Inflammatory macrophage treated with lipopolysaccharide for 4 hours (primary cell): ENCODE measurements at regions not wholly inside any gene's neighbourhood (a gene's known extent, or its start where the extent isn't known, plus 50 kb on each side); places are given as distances from the start of the nearest gene placed in this dataset.
"Not testable (repeated sequence)": the region's sequence is repeated elsewhere in the genome, so short reads cannot be mapped to it uniquely, and the experiment has no call there.

ENCODE experiments used
- DNase-seq: peaks from one replicate; pipeline ENCODE4 v3.0.0-alpha.2; 2020

DNA sequence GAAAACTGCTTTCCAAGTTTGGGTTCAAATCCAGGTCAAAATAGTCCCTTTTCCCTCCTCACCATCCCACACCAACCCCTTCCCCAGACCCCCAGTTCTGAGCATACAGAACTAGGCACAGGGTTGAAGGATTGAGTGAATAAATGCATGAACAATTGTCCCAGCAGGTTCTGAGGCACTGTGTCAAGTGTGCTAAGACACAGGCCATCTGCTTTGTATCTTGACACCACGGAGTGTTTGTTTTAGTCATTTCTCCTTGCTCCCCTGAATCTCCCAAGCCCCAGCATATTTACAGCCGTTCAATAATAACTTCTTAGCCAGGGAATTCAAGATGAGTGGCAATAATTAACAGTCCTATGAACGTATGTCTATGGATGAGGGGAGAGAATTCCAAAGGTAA, 102.8 kb upstream of the JARID2 start:
- DNase-seq, result no peak

DNA sequence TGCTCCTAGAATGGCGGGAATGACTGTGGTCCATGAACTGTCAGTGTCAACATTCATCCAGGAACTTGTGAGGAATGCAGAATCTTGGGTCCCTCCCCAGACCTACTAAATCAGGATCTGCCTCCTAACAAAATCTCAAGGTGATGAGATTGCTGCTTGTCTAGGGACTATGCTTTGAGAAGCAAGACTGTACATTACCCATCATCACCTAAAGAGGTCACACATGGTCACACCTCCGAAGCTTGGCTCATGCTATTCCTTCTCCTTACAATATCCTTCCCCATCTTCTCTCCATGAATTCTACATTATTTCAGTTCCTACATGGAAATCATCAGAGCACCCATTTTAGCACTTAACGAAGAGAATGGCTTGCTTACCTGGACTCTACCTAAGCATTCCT, 102.3 kb upstream of the JARID2 start:
- no peak for DNase-seq

DNA sequence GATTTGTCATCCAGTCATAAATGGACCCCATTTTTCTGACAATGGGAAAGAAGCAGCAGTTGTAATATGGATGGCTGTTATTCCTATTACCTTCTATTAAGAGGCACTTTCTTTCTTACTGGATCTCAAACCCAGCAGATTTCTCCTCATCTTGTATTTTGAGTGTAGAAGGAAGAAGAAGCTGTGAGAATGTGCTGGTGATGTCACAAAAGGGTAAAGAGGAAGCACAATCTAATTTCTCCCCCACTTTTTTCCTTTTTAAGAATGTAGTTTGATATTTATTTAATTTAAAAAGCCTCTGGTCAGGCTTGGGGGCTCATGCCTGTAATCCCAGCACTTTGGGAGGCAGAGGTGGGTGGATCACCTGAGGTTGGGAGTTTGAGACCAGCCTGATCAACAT, 100.0 kb upstream of the JARID2 start:
- peak; percentile 22 for DNase-seq

DNA sequence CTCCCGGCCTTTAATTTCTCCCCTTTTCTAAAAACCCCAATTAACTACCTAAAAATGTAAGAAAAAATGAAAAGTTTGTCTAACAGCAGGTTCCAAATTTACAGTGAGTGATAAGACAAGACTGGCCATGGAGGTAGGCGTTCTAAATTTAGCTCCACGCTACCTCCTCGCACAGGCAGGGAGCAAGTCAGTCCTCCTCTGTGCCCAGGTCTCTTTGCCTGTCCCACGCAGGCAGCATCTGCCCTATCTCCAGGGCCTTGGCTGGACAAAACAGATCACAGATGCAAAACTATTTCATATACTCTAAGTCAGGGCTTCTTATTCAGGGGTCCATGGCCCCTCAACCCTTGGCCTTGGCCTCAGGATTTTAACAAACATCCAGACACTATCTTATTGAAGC, 98.0 kb upstream of the JARID2 start:
- DNase-seq, result no peak

DNA sequence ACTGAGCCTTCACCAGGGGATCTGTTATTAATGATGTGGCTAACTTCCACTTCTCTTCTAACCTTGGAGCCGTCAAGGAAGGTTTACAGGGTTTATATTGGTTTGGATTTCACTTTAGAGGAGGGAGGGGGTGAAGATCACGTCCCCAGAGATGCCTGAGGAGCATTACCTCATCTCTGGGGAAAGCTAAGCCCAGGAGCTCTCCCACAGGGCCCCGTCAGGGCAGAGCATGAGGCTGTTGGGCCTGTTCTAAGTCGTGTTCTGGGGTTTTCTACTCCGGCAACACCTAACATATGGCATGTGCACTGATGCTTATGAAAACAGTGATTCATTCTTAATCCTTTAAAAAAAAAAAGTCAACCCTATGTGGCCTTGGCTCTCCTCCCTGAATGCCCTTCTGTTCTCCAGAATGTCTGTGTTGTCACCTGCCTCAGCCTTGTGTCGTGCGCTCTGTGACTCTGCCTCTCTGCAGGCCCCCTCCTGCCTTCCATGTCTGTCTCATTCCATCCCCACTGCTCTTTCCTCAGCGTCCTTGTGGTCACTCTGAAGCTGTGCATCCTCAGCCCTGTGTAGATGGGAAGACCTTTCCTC, 97.4 kb upstream of the JARID2 start:
- no peak for DNase-seq

DNA sequence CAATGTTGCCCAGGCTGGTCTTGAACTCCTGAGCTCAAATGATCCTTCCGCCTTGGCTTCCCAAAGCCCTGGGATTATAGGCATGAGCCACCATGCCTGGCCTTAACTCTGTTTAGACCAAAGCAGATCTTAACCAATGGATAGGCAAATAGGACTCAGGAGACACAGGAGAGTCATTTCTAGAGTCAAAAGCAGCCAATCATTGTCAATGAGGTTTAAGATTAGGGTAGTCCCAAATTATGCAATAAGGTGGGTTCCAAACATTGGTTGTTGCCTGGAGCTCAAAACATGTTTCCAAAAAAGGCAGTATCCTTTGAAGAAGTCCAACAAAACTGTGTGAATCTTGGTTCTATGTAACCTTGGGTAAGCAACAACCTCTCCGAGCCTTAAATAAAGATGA, 95.7 kb upstream of the JARID2 start:
- peak; percentile 49 for DNase-seq

DNA sequence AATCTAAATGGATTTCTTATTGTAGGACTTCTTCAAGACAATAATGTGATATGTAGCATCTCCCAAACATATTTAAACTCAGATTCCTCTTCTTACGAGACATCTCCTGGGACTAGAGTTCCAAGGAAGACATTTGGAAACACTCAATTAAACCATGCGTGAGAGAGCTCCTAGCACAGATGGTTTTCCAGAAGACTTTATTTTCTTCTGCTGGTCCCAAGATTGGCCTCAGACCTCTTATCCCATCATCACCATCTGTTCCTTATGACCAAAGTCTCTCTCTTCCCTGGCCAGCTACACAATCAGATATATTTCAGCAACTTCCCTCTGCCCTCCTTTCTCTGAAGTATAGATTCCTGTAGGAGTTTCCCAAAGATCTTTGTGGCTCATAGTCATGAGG, 93.2 kb upstream of the JARID2 start:
- no peak for DNase-seq

DNA sequence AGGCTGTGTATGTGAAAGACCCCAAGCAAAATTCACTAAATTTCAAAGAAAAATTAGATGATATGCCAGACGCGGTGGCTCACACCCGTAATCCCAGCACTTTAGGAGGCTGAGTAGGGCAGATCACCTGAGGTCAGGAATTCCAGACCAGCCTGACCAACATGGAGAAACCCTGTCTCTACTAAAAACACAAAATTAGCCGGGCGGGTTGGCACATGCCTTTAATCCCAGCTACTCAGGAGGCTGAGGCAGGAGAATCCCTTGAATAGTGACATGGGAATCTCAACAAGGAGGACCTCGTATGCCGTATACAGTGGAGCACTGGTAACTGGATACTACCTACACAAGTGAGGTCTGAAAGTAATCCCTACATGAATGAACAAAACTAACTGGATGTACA, 92.7 kb upstream of the JARID2 start:
- no peak for DNase-seq

DNA sequence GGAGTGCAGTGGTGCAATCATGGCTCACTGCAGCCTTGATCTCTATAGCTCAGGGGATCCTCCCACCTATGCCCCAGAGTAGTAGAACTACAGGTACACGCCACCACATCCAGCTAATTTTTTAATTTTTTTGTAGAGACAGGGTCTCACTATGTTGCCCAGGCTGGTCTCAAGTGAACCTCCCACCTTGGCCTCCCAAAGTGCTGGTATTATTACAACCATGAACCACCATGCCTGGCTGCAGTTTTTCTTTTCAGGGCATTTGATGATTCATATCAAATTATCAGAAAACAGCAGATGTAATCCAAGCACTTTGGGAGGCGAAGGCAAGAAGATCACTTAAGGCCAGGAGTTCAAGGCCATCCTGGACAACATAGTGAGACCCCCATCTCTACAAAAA, 88.4 kb upstream of the JARID2 start:
- no peak for DNase-seq

DNA sequence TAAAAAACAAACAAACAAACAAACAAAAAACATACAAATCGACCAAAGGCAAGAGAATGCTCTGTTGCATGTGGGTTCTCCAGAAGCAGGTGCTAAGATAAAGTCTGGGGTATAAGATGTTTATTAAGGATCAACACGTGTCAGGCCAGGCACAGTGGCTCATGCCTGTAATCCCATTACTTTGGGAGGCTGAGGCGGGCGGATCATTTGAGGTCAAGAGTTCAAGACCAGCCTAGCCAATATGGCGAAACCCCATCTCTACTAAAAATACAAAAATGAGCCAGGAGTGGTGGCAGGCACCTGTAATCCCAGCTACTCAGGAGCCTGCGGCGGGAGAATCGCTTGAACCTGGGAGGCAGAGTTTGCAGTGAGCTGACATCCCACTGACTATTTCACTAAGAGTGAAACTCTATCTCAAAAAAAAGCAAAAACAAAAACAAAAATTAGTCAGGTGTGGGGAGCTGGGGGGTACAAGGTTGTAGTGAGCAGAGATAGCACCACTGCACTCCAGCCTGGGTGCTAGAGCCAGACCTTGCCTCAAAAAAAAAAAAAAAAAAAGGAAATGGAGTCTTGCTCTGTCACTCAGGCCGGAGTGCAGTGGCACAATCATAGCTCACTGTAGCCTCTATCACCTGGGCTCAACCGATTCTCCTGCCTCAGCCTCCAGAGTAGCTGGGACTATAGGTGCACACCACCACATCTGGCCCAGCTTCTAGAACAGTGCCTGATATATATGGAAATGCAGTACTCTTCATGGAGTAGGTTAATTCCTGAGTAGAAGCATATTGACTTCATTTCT, 86.8 kb upstream of the JARID2 start:
- DNase-seq, result no peak

DNA sequence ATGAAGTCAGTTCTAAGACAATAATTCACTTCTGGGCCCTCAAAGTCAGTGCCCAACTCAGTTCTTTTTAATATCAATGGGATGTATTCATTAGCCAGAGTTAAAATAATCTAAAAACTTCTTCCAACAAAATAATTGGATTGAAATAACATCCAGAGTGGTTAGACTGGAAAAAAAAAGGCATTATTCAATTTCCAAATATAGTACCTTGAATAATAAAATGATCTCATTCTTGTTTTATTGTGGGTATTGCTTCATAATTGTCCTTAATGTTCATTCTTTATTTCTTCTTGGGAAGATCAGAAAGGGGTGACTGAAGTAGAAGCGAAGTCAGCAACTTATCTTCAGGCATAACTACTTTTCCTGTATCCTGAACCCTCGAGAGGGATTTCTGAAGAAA, 85.1 kb upstream of the JARID2 start:
- DNase-seq, result no peak

DNA sequence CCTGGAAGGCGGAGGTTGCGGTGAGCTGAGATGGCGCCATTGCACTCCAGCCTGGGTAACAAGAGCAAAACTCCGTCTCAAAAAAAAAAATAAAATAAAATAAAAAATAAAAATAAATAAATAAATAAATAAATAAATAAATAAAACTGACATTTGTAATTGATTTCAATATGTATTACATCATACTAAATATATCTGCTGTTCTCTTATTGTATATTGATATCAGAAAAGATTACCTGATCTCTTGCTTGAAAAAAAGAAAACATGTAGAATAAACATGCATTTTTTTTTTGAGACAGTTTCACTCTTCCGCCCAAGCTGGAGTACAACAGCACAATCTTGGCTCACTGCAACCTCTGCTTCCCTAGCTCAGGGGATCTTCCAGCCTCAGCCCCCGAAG, 81.0 kb upstream of the JARID2 start:
- DNase-seq, result not testable (repeated sequence)

DNA sequence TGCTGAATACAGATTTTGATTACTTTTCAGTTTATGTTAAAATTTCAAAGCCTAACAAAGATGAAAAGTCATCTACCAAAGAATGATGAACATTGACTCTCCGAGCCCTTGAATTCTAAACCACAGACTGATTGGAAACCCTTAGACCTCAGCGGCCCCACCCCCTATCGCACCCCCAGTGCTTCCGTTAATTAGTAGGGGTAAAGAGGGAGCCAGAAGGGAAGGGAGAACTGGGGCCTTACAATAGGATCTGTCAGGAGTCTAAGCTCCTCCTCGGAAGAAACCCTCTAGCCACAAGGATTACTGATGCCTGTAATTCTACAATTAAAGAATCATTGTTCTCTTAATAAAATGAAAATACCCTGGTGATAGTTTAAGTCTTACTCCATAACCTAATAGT, 79.7 kb upstream of the JARID2 start:
- DNase-seq, result no peak

DNA sequence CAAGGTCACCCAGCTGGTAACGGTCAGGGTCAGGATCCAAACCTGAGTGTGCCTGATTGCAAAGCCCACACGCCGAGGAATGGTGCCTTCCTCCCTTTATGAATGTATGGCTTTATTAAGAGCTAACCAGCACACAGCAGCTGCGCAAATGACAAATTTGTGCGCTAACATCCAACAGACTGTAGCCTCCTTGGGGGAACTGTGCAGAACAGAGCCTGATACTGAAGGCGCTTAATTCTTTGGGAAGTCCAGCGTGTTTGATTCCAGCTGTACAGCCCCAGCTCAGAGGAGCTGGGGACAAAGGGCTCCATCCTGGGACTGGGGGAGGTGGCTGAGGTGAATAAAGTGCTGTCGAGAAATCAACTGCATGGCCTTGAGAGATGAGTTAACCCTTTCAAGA, 75.7 kb upstream of the JARID2 start:
- DNase-seq, result no peak

DNA sequence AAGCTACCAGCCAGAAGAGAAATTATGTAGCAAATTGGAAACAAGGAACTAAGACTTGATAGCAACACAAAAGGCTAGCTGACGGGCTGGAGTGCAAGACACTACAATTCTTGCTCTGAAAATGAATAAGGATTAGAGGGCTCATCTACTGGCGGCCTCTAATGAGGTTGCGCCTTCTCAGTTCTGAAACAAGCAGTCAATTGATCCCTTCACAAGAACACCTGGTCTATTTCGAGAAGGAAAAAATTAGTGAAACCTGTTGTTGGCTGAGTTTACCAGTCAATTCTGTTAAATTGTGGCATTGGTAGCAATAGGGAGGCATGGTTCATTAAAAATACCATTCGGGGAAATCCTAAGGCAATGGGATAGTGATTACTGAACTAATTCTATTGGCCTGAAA, 74.8 kb upstream of the JARID2 start:
- DNase-seq, result no peak

DNA sequence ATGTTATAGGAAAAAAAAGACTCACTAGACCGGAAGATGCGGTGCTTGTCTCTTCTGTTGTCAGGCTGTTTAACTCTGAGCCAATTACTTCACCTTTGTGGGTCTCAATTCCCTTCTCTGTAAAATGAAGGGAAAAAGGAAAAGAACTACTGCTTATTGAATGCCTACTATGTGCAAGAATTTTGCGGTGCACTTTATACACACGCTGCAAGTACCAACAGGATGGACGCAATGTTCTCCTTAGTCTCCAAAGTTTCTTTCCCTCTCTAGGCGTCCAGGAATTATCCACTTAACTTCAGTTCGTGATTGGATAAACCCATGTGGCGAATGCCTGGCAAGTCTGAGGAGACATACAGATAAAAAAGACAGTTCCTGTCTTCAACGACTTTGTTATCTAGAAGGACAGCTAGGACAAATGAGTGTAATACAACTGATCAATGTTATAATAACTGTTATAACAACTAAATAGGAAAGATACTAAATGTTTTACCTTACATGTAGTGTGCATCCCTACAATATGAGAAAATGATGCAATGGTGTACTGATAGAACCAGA, 69.0 kb upstream of the JARID2 start:
- DNase-seq, result no peak

DNA sequence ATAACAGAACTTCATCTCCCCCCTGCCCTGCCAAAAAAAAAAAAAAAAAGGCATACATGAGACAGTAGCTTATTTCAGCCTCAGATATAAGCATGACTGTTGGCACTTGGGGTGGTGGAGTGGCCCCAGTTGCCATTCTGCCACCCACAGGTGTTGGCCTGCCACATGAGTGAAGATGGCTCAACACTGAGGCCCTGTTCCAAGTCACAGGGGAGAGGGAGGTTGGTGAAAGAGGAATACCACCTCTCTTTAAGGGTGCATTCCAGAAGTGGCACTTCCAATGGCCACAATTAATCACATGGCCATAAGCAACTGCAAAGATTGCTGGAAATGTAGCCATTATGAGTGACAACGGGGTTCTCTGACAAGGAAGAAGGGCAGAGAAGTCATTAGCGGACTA, 61.9 kb upstream of the JARID2 start:
- no peak for DNase-seq

DNA sequence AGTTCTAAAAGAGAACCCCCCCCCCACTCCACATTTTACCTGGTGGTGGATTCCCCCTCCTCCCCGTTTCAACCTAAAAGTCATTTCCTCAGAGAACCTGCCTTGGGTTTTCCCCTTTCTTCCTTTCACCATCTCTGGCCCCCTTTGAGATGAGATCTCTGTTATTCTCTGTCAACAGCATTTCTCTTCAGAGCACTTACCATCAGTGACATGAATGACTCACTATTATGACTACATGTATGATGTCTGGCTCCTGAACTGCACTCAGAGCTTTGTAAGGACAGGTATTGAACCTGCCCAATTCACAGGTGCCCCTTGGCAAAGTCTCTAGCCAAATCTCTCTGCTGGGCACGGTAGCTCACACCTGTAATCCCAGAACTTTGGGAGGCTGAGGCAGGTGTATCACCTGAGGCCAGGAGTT, 61.4 kb upstream of the JARID2 start:
- DNase-seq, result no peak

DNA sequence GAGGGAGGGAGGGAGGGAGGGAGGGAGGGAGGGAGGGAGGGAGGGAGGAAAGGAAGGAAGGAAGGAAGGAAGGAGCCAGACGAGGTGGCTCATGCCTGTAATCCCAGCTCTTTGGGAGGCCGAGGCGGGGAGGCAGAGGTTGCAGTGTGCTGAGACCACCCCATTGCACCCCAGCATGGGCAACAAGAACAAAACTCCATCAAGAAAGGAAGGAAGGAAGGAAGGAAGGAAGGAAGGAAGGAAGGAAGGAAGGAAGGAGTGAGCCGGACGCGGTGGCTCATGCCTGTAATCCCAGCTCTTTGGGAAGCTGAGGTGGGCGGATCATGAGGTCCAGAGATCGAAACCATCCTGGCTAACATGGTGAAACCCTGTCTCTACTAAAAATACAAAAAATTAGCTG, 60.8 kb upstream of the JARID2 start:
- DNase-seq, result not testable (repeated sequence)

DNA sequence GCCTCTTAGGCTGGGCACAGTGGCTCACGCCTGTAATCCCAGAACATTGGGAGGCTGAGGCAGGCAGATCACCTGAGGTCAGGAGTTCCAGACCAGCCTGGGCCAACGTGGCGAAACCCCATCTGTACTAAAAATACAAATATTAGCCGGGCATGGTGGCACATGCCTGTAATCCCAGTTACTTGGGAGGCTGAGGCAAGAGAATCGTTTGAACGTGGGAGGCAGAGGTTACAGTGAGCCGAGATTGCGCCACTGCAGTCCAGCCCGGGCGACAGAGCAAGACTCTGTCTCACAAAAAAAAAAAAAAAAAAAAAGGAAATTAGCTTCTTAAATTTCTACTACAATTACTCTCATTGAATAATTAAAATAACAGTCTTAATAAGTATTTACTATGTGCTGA, 52.4 kb upstream of the JARID2 start:
- DNase-seq, result peak; percentile 85

DNA sequence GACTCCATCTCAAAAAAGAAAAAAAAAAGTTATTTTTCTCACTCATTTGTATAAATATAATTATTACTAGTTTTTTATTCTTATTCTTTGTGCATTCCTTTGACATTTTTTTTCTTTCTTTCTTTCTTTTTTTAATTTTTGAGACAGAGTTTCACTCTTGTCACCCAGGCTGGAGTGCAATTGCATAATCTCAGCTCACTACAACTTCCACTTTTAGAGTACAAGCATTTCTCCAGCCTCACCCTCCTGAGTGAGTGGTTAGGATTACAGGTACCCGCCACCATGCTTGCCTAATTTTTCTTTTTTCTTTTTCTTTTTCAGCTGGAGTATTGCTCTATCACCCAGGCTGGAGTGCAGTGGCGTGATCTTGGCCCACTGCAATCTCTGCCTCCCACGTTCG, 51.4 kb upstream of the JARID2 start:
- DNase-seq, result peak; percentile 77
